A673 (cell line): ENCODE measurements at regions not wholly inside any gene's neighbourhood (a gene's known extent, or its start where the extent isn't known, plus 50 kb on each side); places are given as distances from the start of the nearest gene placed in this dataset.

Experiments used
- EZH2 ChIP-seq: fragments of 200-600 bp; sonication (generic); IDR thresholded peaks from 2 replicates; pipeline ENCODE4 v1.6.1; 2017; ENCODE audit warnings: borderline replicate concordance, low read depth, mild to moderate bottlenecking, mixed read lengths, antibody characterized with exemption, low read length; ENCODE audit not compliant: poor library complexity, severe bottlenecking
- TF ChIP-seq, protein P1 (sequence below): fragments of 300-800, 200-600 bp; sonication (generic); conservative IDR thresholded peaks from 2 replicates; pipeline ENCODE4 v1.5.1; 2017; ENCODE audit warnings: low read depth, mild to moderate bottlenecking, antibody characterized with exemption, low read length, moderate library complexity, mixed read lengths

- TF ChIP-seq, protein P1, sequence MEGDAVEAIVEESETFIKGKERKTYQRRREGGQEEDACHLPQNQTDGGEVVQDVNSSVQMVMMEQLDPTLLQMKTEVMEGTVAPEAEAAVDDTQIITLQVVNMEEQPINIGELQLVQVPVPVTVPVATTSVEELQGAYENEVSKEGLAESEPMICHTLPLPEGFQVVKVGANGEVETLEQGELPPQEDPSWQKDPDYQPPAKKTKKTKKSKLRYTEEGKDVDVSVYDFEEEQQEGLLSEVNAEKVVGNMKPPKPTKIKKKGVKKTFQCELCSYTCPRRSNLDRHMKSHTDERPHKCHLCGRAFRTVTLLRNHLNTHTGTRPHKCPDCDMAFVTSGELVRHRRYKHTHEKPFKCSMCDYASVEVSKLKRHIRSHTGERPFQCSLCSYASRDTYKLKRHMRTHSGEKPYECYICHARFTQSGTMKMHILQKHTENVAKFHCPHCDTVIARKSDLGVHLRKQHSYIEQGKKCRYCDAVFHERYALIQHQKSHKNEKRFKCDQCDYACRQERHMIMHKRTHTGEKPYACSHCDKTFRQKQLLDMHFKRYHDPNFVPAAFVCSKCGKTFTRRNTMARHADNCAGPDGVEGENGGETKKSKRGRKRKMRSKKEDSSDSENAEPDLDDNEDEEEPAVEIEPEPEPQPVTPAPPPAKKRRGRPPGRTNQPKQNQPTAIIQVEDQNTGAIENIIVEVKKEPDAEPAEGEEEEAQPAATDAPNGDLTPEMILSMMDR: no peak
- no peak for TF ChIP-seq EZH2
These were observed 75.8 kb upstream of the BCAR3 start for GRCh38 chr1:93757256-93758036.
